Activated T-helper 1 cell treated with anti-CD3 and anti-CD28 coated beads, Interleukin-2, amount 50 U/mL, for 16 hours (primary cell): ENCODE measurements at regions not wholly inside any gene's neighbourhood (a gene's known extent, or its start where the extent isn't known, plus 50 kb on each side); places are given as distances from the start of the nearest gene placed in this dataset.

Experiments
- DNase-seq, 2 donors: peaks; one replicate each; pipeline ENCODE4 v3.0.0-alpha.2; 2020; ENCODE audit warnings: low read depth in 1 of 2, low spot score in 1 of 2

GRCh38 chr9:89986190-89986589 is 381.4 kb downstream of the GADD45G start:
- DNase-seq = no peak

GRCh38 chr9:89988458-89988857 is 383.6 kb downstream of the GADD45G start:
- no peak for DNase-seq

DNA sequence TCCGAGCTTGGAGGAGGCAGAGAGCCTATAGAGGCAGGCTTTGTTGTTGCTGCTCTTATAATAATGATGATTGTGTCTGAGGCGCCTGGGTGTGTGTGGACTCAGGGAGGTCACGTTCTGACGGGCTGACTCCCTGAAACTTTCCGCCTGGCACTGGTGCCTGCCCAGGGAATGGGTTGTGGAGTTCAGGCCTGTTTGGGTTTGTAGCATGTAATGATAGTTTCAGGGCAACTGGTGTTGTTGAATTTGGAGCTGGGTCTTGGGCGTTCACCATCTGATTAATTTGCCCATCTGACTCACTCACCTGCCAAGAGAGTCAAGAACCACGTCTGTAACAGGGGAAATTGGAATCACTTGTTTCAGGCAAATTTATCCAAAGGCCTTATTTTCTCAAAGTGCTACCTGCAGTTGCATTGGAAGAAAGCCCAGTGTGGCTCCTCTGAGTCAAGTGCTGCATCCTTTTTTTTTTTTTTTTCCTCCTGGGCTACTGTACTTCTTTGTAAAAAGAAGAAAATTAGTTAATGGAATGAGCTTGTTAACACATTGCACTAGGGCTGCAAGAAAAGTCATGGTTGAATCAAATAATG is 386.5 kb downstream of the GADD45G start:
- no peak for DNase-seq

- no peak for DNase-seq
Measured at GRCh38 chr9:89992326-89993198, 387.8 kb downstream of the GADD45G start.

GRCh38 chr9:89993678-89994630 is 389.1 kb downstream of the GADD45G start:
- no peak for DNase-seq

GRCh38 chr9:89994988-89995613 is 390.3 kb downstream of the GADD45G start:
- DNase-seq = no peak

DNA sequence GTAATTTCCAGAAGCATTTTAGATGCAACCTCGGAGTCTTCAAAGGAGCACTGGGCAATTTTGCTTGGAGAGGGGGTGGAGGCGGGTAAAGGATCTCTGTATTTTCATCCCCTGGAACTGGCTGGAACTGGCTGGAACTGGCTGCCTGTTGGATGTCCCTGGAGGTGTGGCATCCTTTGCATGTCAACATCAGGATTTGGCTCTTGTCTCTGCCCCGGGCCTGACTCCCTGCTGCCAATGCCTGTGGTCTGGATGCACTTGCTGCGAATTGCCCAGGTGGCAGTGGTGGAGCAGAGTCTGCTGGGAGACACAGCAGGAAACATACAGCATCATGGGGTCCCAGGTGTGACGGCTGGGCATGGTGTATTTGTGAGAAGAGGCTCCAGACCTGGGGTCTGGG is 391.3 kb downstream of the GADD45G start:
- no peak for DNase-seq

DNA sequence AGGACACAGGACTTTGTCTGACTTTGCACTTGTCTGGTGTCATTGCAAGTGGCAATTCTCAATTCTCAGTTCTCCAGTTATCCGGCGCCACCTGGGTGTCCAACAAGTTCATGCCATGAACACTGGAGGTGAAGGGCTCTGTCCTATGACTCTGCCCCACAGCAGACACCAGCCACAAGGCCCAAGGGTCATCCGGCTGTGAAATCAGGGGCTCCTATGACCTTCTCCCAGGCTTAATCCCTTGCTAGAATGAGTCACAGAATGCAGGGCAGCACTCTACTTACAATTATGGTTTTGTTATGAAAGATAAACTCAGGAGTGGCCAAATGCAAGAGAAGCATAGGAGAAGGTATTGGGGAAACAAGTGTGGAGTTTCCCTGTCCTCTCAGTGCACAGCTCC is 392.0 kb downstream of the GADD45G start:
- DNase-seq = no peak

- DNase-seq = no peak
Measured at GRCh38 chr9:89998633-89999032, 393.8 kb downstream of the GADD45G start.

DNA sequence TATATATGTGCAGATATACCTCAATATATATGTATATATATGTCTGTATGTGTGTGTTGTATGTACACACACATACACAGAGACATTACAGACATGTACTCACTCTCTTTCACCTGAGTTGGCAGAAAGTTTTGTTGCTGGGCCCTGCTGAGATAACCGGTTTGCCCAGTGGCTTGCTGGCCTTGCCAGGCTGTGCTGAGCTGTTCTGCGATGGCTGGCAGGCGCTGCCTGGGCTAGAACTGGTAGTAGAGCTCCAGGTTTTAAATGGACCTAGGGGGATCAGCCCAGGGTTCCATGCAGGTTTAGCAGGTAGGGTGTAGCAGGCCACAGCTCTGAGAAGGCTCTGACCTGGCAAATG is 394.3 kb downstream of the GADD45G start:
- DNase-seq = no peak

- peak in 1 of 2 donors; percentile 10 for DNase-seq
Measured at GRCh38 chr9:89999534-90000370, 394.9 kb downstream of the GADD45G start.

DNA sequence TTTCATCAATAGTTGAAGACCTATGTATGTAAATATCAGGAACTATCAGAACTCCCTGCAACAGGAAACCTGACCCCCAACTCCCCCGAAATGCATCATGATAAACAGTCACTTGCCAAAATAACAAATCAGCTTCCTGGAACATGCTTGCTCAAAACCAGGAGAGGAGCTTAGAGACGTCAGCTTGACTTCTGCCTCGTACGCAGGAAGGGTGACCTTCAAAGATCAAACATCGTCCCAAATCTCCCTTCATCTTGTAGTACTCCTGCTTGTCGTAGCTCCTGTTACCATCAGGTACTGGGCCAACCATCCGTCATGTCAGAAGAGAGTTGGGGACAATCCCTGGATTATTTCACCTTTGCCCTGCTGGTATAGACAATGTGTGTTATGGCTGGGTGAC is 396.1 kb downstream of the GADD45G start:
- no peak for DNase-seq

- DNase-seq = no peak
Measured at GRCh38 chr9:90001747-90002146, 396.9 kb downstream of the GADD45G start.

DNA sequence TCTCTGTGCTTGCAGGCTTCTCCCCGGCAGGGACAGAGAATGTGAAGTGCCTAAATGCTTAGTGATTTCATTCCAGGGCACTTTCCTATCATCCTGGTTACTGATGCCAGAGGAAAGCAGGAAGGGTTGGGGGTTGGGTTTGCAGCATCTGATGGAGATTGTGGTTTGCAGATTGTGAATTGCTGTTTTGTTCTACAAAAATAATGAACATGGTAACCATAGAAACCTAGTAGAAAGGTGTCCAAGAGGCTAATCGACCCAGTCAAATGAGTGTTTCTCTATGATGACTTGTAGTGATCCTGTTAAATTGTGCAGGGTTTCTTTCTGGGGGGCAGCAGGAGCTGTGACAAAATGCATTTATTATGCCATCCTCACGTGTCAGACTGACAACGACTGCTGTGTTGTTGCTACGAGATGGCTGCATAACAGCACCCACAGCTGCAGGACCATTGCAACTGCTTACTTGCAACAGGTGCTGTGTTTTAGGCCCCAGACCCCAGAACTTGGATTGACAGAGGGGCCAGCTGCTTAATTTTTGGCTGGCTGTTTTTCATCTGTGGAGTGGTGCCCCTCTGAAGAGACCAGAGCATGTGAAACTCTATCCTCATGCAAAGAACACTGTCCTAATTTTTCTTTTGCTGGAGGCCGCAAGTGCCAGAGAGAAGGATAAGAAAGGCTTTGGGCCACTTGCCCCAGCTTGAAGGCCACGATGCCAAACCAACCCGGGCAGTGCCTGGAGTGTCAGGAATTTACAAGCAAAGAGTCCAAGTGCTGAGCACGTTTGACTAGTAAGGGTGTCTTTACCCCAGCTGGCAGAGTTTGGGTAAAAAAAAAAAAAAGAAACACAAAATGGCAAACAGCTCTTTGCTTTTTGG is 397.8 kb downstream of the GADD45G start:
- DNase-seq = no peak

GRCh38 chr9:90005388-90005787 is 400.6 kb downstream of the GADD45G start:
- no peak for DNase-seq

GRCh38 chr9:90007516-90008440 is 403.0 kb downstream of the GADD45G start:
- no peak for DNase-seq

GRCh38 chr9:90009447-90009846 is 404.6 kb downstream of the GADD45G start:
- DNase-seq = no peak

DNA sequence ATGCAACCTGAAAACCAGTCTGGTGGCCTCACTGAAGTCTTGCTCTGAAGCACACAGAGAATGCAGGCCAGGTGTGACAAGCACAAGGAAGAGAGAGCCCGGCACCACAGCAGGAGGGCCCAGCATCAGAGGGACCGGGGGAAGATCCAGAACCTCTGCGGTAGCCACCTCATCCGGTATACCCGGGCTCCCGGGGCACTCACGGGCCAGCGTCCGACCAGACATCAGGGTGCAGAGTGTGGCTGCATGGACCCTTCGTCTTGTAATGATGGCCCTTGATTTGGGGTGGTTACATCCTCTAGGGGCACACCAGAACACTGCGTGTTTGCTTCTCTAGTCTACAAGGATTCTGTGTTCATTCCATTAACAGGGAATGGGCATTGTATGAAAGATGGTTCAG is 406.0 kb downstream of the GADD45G start:
- no peak for DNase-seq
